ENCODE measurements at regions not wholly inside any gene's neighbourhood (a gene's known extent, or its start where the extent isn't known, plus 50 kb on each side); places are given as distances from the start of the nearest gene placed in this dataset.

- H3K27ac Mint-ChIP-seq = no peak overlapping the region
- no peaks in the 10 kb centered on the region for H3K4me1 Mint-ChIP-seq
- no peak for DNase-seq
- Histone ChIP-seq H2AFZ (ENCODE audit: insufficient read depth, low read depth, low read length, poor library complexity, severe bottlenecking) (no peak overlapping the region), H3K4me1 (ENCODE audit: control insufficient read depth in 1 of 2, insufficient read depth in 2 of 2, low read length in 2 of 2) (no peaks in the 10 kb centered on the region), H4K20me1 (ENCODE audit: insufficient read depth, low read length) (no peaks in the 10 kb centered on the region), H3K9ac (ENCODE audit: insufficient read depth, low read length, poor library complexity, severe bottlenecking) (no peak overlapping the region), H3K36me3 (replicated peaks in 1 of 2; ENCODE audit: control insufficient read depth in 1 of 2, insufficient read depth in 2 of 2, low read length in 2 of 2) (no peaks in the 10 kb centered on the region), H3K79me2 (ENCODE audit: insufficient read depth, low read length) (no peaks in the 10 kb centered on the region), H3K4me3 (replicated peaks in 1 of 3; ENCODE audit: low read depth in 2 of 3, low read length in 3 of 3) (no peak overlapping the region), H3K27me3 (ENCODE audit: control insufficient read depth in 2 of 2, insufficient read depth in 2 of 2, low read length in 2 of 2) (no peaks in the 10 kb centered on the region), H3K9me3 (replicated peaks in 1 of 2; ENCODE audit: control insufficient read depth in 1 of 2, insufficient read depth in 1 of 2, low read length in 2 of 2) (no peaks in the 10 kb centered on the region), H3K27ac (ENCODE audit: low read depth in 1 of 2, low read length in 2 of 2) (no peak overlapping the region), H3K4me2 (replicated peaks; ENCODE audit: extremely low read depth, low read length, poor library complexity, severe bottlenecking) (no peak overlapping the region)
- H3K27me3 Mint-ChIP-seq (ENCODE audit: low read depth in 3 of 3) = peaks cover 0 to 6% (median 1%) of the 10 kb centered on the region in 3 donors
- WGBS (ENCODE audit: insufficient coverage) = 74% methylated on average over 3 of the region's 6 CpGs
- peaks cover 0 to 6% (median 2%) of the 10 kb centered on the region in 7 donors for H3K9me3 Mint-ChIP-seq
- no peaks in the 10 kb centered on the region for H3K36me3 Mint-ChIP-seq
- intact Hi-C loops (cut with micrococcal nuclease) = no loop called here
- H3K4me3 Mint-ChIP-seq = no peak overlapping the region
- TF ChIP-seq CTCF (IDR thresholded peaks at IDR 0.05) = no peak
Measured at GRCh38 chr3:40872258-40872920, 326.9 kb upstream of the CTNNB1 start.

GRCh38 chr3:40873476-40873875 lies 325.8 kb upstream of the CTNNB1 start:
- H4K20me1 ChIP-seq (ENCODE audit: insufficient read depth, low read length) = no peaks in the 10 kb centered on the region
- no peak for TF ChIP-seq CTCF (IDR thresholded peaks at IDR 0.05)
- no peaks in the 10 kb centered on the region for H3K9me3 ChIP-seq (replicated peaks in 1 of 2; ENCODE audit: control insufficient read depth in 1 of 2, insufficient read depth in 1 of 2, low read length in 2 of 2)
- H3K79me2 ChIP-seq (ENCODE audit: insufficient read depth, low read length) = no peaks in the 10 kb centered on the region
- no peaks in the 10 kb centered on the region for H3K27me3 ChIP-seq (ENCODE audit: control insufficient read depth in 2 of 2, insufficient read depth in 2 of 2, low read length in 2 of 2)
- H3K27ac Mint-ChIP-seq = no peak overlapping the region
- H3K9me3 Mint-ChIP-seq = peaks cover 0 to 4% (median 2%) of the 10 kb centered on the region in 7 donors
- DNase-seq = no peak
- H2AFZ ChIP-seq (ENCODE audit: insufficient read depth, low read depth, low read length, poor library complexity, severe bottlenecking) = no peak overlapping the region
- WGBS (ENCODE audit: insufficient coverage) = no CpG with 5 or more reads among the region's 2 CpGs
- peaks cover 0 to 6% (median 1%) of the 10 kb centered on the region in 3 donors for H3K27me3 Mint-ChIP-seq (ENCODE audit: low read depth in 3 of 3)
- no peak overlapping the region for H3K4me3 Mint-ChIP-seq
- intact Hi-C loops (cut with micrococcal nuclease) = no loop called here
- H3K36me3 Mint-ChIP-seq = no peaks in the 10 kb centered on the region
- H3K9ac ChIP-seq (ENCODE audit: insufficient read depth, low read length, poor library complexity, severe bottlenecking) = no peak overlapping the region
- H3K4me1 ChIP-seq (ENCODE audit: control insufficient read depth in 1 of 2, insufficient read depth in 2 of 2, low read length in 2 of 2) = no peaks in the 10 kb centered on the region
- H3K36me3 ChIP-seq (replicated peaks in 1 of 2; ENCODE audit: control insufficient read depth in 1 of 2, insufficient read depth in 2 of 2, low read length in 2 of 2) = no peaks in the 10 kb centered on the region
- no peaks in the 10 kb centered on the region for H3K4me1 Mint-ChIP-seq
- H3K4me3 ChIP-seq (replicated peaks in 1 of 3; ENCODE audit: low read depth in 2 of 3, low read length in 3 of 3) = no peak overlapping the region
- no peak overlapping the region for H3K27ac ChIP-seq (ENCODE audit: low read depth in 1 of 2, low read length in 2 of 2)
- no peak overlapping the region for H3K4me2 ChIP-seq (replicated peaks; ENCODE audit: extremely low read depth, low read length, poor library complexity, severe bottlenecking)

Measured in CD14-positive monocyte (primary cell).